CD4-positive, CD25-positive, alpha-beta regulatory T cell (primary cell): ENCODE measurements at regions not wholly inside any gene's neighbourhood (a gene's known extent, or its start where the extent isn't known, plus 50 kb on each side); places are given as distances from the start of the nearest gene placed in this dataset.
"Not testable (repeated sequence)": the region's sequence is repeated elsewhere in the genome, so short reads cannot be mapped to it uniquely, and the experiment has no call there.

Experiments
- ATAC-seq, 2 donors: fragments of 150-1000 bp; cut with Tn5 transposase; one replicate each; pipeline ENCODE4 v1.10.0; 2021; ENCODE audit warnings: low read depth in 2 of 2, moderate number of reproducible peaks in 2 of 2, moderate library complexity in 1 of 2
- DNase-seq, 3 donors: peaks; one replicate each; pipeline versions ENCODE4 v3.0.0 to v3.0.0-alpha.2; 2012 to 2022; ENCODE audit warnings: mixed read lengths in 1 of 3
- H3K27ac ChIP-seq: one replicate; pipeline ENCODE4 v1.7.0; 2013; ENCODE audit warnings: mild to moderate bottlenecking, low read length; ENCODE audit not compliant: insufficient read depth, poor library complexity, severe bottlenecking
- H3K27me3 ChIP-seq: one replicate; pipeline ENCODE4 v1.7.0; 2013; ENCODE audit warnings: low read length; ENCODE audit not compliant: control insufficient read depth, insufficient read depth
- H3K36me3 ChIP-seq: one replicate; pipeline ENCODE4 v1.7.0; 2013; ENCODE audit warnings: mild to moderate bottlenecking, low read length, moderate library complexity; ENCODE audit not compliant: control insufficient read depth, insufficient read depth
- H3K4me1 ChIP-seq: 2 replicates; pipeline ENCODE4 v1.7.0; 2013; ENCODE audit warnings: mild to moderate bottlenecking, low read length; ENCODE audit not compliant: insufficient read depth, control insufficient read depth, poor library complexity, severe bottlenecking
- H3K4me3 ChIP-seq: one replicate; pipeline ENCODE4 v1.7.0; 2013; ENCODE audit warnings: low read depth, mild to moderate bottlenecking, low read length, moderate library complexity
- H3K9me3 ChIP-seq, 2 experiments: 1 replicate in 1 of 2; 2 replicates in 1 of 2; pipeline ENCODE4 v1.7.0; 2013; ENCODE audit warnings: low read length in 2 of 2, mild to moderate bottlenecking in 1 of 2, moderate library complexity in 1 of 2; ENCODE audit not compliant: control insufficient read depth in 2 of 2
- H3K27ac Mint-ChIP-seq, 3 donors: one replicate each; pipeline ENCODE4 v1.8.0; 2020 to 2022; ENCODE audit warnings: mild to moderate bottlenecking in 3 of 3, mixed read lengths in 3 of 3, moderate library complexity in 2 of 3
- H3K27me3 Mint-ChIP-seq: one replicate; pipeline ENCODE4 v1.8.0; 2022; ENCODE audit warnings: mild to moderate bottlenecking, mixed read lengths
- H3K36me3 Mint-ChIP-seq: one replicate; pipeline ENCODE4 v1.8.0; 2020; ENCODE audit warnings: mixed read lengths
- H3K4me1 Mint-ChIP-seq, 4 donors: one replicate each; pipeline ENCODE4 v1.8.0; 2020 to 2022; ENCODE audit warnings: mixed read lengths in 4 of 4, mild to moderate bottlenecking in 1 of 4
- H3K4me3 Mint-ChIP-seq, 4 donors: one replicate each; pipeline ENCODE4 v1.8.0; 2020 to 2022; ENCODE audit warnings: mild to moderate bottlenecking in 4 of 4, mixed read lengths in 4 of 4, moderate library complexity in 3 of 4
- H3K9me3 Mint-ChIP-seq, 7 donors: one replicate each; pipeline ENCODE4 v1.8.0; 2020 to 2022; ENCODE audit warnings: mixed read lengths in 7 of 7, mild to moderate bottlenecking in 3 of 7, moderate library complexity in 2 of 7

GRCh38 chrX:63013549-63013948 lies 337.6 kb downstream of the SPIN4 start:
- Mint-ChIP-seq H3K36me3 (no peaks in the 10 kb centered on the region), H3K9me3 (peaks cover 0 to 4% (median 0%) of the 10 kb centered on the region in 7 donors), H3K27ac (no peak overlapping the region), H3K4me1 (no peaks in the 10 kb centered on the region), H3K4me3 (no peak overlapping the region), H3K27me3 (peaks cover 4% of the 10 kb centered on the region)
- Histone ChIP-seq H3K36me3 (no peaks in the 10 kb centered on the region), H3K4me1 (no peaks in the 10 kb centered on the region), H3K4me3 (no peak overlapping the region), H3K9me3 (no peaks in the 10 kb centered on the region), H3K27ac (no peak overlapping the region), H3K27me3 (no peaks in the 10 kb centered on the region)
- DNase-seq (no peak), ATAC-seq (no peak)

GRCh38 chrX:63012574-63012973 lies 338.6 kb downstream of the SPIN4 start:
- DNase-seq = no peak
- no peak overlapping the region for H3K27ac ChIP-seq
- no peaks in the 10 kb centered on the region for H3K9me3 ChIP-seq
- ATAC-seq = no peak
- H3K27me3 ChIP-seq = no peaks in the 10 kb centered on the region
- Mint-ChIP-seq H3K27ac (no peak overlapping the region), H3K9me3 (peaks cover 0 to 4% (median 0%) of the 10 kb centered on the region in 7 donors), H3K36me3 (no peaks in the 10 kb centered on the region), H3K27me3 (peaks cover 4% of the 10 kb centered on the region), H3K4me3 (no peak overlapping the region), H3K4me1 (no peaks in the 10 kb centered on the region)
- H3K36me3 ChIP-seq = no peaks in the 10 kb centered on the region
- H3K4me3 ChIP-seq = no peak overlapping the region
- no peaks in the 10 kb centered on the region for H3K4me1 ChIP-seq

DNA sequence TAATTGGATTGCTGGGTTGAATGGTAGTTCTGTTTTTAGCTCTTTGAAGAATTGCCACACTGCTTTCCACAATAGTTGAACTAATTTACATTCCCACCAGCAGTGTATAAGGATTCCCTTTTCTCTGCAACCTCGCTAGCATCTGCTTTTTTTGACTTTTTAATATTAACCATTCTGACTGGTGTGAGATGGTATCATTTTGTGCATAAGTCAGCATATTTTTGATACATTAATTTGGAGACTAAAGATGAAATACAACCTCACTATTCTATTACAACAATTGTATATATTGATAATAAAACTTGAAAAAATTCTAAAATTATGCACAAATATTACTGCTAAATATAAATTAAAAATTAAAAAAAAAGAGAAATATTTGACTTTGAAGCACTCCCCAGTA lies 350.9 kb downstream of the SPIN4 start:
- not testable (repeated sequence) for H3K4me3 Mint-ChIP-seq, H3K4me1 Mint-ChIP-seq, ATAC-seq, H3K27me3 ChIP-seq, H3K36me3 Mint-ChIP-seq, H3K4me3 ChIP-seq, H3K9me3 ChIP-seq, H3K4me1 ChIP-seq, H3K27ac Mint-ChIP-seq, H3K36me3 ChIP-seq, H3K27ac ChIP-seq, DNase-seq, H3K27me3 Mint-ChIP-seq
- H3K9me3 Mint-ChIP-seq = peaks cover 0 to 12% (median 0%) of the 10 kb centered on the region in 7 donors
